GM18870 (cell line): ENCODE measurements at regions not wholly inside any gene's neighbourhood (a gene's known extent, or its start where the extent isn't known, plus 50 kb on each side); places are given as distances from the start of the nearest gene placed in this dataset.
"Not testable (repeated sequence)": the region's sequence is repeated elsewhere in the genome, so short reads cannot be mapped to it uniquely, and the experiment has no call there.

ENCODE experiments used
- ATAC-seq: cut with Tn5 transposase; IDR thresholded peaks from one replicate; pipeline ENCODE4 v1.9.1; 2021; ENCODE audit warnings: moderate library complexity; ENCODE audit not compliant: unreplicated experiment

DNA sequence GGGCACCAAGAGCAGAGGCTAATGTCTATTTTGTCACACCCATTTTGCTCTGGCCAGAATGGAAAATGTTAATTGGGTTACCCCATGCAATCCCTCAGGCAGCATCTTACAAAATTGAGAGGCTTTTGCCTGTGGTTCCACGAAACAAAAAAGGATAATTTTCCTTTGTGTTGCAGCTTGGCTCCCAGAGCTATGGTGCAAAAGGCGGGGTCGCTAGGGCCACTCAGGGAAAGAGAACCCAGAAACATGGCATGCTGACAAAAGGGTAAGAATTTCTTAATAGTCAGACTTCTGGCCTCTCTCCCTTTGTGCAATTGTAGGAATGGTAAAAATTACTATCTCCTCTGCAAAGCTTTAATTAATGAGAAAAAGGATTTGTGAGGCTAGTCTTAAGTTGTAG, 119.6 kb upstream of the BANK1 start:
- ATAC-seq, result no peak

DNA sequence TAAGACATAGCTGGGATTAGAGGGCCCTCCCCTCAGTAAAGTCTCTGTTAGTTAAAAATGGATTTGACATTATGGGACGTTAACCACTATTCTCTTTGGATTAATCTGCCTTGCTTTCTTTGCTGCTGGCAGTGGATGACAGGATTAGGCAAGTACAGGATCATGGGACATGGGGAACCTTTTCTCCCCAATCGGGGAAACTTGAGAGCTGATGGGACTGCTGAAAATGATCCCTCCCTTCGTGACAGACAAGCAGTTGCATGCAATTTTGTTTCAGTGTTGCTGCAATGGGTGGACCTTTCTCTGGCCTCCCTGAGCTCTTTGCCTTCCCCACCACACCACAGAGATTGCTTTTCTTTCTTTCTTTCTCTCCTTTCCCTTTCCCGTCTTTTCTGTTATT, 120.2 kb upstream of the BANK1 start:
- ATAC-seq, result no peak

DNA sequence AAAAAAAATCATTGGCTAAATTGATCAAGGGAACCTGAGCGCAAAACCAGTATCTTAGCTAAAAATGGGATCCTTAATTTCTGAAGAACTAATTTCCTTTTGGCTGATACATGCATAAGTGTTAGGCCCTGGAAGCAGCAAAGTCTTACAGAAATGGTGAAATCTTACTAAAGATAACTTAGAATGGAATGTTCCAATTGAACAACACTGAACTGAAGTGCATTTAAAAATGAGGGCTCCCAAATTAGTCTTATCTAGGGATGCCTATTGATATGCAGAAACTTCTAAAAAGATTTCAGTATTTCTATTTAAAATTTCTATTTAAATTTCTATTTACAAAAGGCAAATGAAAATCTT, 120.7 kb upstream of the BANK1 start:
- no peak for ATAC-seq

- no peak for ATAC-seq
Measured at GRCh38 chr4:101669138-101669831, 121.2 kb upstream of the BANK1 start.

DNA sequence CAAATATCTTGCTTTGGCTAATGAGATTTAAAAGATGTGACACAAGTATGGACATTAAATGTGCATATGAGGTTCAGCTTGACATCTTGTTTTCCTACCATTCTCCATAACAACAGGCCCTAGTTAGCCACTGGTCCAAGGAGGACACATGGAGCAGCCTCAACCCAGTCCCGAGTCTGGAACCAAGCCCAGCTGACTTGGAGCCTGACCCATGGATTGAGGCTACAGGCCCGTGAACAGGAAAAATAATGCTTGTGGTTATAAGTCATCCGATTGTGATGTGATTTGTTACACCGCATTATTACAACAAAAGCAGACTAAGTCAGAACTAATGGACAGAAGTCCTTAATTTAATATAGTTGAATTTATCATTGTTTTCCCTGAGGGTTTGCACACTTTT, 123.2 kb upstream of the BANK1 start:
- no peak for ATAC-seq

DNA sequence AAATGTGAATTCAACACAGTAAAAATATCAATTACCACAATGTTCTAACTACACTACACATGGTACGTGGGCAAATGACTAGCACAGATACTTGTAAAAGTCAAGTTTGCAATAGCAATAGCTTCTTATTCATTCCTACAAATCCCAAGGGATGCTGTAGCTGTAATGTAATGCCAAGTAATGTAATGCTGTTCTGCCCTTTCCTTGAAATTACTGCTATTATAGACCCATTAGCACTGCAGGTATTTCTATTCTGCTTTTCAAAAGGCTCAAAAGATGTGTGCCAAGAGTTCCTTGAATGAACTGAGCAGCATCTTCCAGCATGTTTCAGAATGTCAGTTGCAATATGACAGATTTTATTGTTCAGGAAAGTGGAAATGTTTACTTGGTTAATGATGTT, 129.9 kb upstream of the BANK1 start:
- no peak for ATAC-seq

DNA sequence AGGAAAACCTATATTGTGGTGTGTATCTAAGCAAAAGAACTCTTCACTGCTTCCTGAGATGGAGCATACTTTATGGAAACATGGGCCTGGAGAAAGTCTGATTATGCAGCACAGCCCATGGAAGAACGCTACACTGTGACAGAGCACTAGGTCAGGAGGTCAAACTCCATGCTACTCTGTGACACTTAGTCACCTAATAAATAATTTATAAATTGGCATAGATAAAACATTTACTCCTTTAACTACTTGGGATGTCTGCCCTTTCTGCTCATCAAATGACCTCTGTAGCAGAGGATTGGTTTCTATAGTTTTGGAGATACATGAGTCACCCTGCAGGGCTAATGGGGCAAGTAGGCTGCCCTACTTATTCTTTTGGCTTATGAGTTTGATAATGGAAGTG, 134.7 kb upstream of the BANK1 start:
- ATAC-seq, result no peak

DNA sequence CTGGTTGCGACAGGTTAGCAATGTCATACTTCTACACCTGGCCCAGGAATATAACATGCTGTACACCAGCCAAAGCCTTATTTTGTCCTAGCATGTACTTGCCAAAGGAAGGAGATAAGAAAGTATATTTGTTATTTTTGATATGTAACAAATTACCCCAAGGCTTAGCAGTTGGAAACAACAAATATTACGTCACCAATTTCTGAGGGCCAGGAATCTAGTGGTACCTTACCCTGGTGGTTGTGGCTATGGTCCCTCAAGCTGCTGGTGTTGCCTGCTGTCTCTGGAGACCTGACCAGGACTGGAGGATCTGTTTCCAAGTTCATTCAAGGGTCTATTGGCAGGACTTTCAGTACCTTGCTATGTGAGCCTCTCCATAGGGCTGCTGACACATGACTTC, 135.5 kb upstream of the BANK1 start:
- no peak for ATAC-seq

- ATAC-seq, result no peak
Measured at GRCh38 chr4:101651778-101652177, 138.8 kb upstream of the BANK1 start.

- ATAC-seq, result no peak
Measured at GRCh38 chr4:101649790-101650515, 140.6 kb upstream of the BANK1 start.

GRCh38 chr4:101647710-101648034, 142.9 kb upstream of the BANK1 start:
- ATAC-seq, result no peak

DNA sequence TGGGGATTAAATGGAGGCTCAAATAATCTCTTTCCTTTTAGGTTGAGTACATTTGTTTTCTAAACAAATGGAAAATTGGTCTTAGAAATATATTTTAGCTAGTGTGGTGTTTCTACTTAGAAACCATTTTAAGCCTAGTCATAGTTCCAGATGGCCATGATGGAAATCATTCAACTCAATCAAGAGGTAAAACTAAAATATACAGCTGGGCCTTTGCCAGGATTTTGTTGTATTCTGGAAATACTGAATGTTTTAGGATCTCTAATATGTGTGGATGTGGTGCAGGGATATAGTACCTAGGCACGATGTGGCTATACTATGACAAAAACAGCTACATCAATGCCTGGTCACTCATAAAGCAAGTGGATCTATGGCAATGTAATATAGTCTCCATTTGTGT, 146.0 kb upstream of the BANK1 start:
- ATAC-seq, result no peak

- no peak for ATAC-seq
Measured at GRCh38 chr4:101643186-101643837, 147.2 kb upstream of the BANK1 start.

GRCh38 chr4:101632766-101633165, 157.8 kb upstream of the BANK1 start:
- ATAC-seq, result not testable (repeated sequence)

DNA sequence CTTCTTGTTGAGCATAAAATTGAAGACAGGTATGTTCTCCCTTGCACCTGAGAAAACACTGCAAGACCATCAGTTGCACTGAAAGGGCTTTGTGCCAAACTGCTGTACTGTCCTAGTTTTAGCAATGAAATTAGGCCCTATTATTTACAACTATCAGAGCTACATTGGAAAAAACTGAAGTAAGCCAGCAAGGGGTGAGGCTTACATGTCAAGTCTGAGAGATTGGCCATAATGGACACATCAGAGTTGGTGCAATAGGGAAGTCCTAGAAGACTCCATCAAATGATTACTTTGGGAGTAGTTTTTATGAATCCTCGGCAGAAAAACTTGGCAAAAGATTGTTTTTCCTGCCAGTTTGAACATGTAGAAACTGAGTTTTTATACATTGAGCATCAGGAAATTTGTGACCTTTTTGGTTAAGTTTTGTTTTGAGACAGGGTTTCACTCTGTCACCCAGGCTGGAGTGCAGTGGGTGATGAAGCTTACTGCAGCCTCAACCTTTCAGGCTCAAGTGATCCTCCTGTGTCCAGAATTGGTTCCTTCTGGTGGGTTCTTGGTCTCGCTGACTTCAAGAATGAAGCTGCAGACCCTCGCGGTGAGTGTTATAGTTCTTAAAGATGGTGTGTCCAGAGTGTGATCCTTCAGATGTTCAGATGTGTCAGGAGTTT, 160.1 kb upstream of the BANK1 start:
- ATAC-seq, result no peak

DNA sequence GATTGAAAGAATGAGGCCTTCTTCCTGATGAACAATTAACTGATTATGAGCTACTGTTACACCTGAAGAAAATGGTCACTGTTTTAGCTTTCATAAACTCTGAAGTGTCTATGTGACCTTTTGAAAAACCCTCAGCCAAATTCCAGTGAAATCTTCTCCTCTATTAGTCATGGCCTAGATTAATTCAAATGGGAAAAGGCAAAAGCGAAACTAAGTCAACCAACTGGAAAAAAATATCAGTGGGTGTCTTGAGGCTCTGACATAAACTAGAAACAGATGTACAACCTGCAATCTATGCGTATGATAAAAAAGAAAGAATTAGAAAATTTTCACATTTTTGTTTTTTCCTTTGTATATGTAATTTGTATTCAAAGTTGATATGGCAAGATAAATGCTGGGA, 169.4 kb upstream of the BANK1 start:
- no peak for ATAC-seq

DNA sequence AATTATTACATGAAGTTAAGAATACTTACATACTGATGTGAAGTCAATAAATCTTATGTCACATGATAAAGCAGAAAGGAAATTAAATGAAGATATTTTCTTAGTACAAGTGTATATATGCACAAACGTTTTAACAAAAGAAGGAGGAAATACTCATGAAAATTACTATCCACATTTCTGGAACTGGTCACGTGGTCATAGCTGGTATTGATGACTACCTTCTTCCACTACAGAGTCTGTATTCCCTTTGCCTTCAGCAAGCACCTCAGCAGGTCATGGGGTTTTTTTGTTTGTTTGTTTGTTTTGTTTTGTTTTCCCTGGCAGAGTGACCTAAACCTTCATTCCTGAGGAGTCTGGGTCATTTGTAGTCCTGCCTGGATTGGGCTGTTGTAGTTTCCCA, 174.9 kb upstream of the BANK1 start:
- no peak for ATAC-seq

DNA sequence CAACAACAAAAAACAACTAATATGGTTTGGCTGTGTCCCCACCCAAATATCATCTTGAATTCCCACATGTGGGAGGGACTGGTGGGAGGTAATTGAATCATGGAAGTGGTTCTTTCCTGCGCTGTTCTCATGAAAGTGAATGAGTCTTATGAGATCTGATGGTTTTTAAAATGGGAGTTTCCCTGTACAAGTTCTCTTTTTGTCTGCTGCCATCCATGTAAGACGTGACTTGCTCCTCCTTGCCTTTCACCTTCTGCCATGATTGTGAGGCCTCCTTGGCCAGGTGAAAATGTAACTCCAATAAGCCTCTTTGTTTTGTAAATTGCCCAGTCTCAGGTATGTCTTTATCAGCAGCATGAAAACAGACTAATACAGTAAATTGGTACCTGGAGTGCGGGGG, 183.5 kb upstream of the BANK1 start:
- not testable (repeated sequence) for ATAC-seq

DNA sequence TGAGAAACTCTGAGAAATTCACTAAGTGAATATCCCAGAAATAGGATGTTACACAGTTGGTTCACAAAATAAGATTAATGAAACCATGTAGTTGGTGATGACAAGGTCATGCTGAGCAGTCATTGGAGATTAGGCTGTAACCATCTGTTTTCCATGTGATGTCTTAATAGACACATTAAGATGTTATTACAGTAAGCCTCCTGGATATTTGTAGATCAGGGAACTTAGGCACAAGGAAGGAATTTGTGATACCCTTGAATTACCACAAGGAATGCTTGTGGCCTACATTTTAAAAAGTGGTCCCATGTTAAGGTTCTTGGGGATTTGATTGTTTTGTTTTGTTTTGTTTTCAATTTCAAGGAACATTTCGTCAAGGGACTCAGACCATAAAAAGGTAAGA, 185.6 kb upstream of the BANK1 start:
- no peak for ATAC-seq

DNA sequence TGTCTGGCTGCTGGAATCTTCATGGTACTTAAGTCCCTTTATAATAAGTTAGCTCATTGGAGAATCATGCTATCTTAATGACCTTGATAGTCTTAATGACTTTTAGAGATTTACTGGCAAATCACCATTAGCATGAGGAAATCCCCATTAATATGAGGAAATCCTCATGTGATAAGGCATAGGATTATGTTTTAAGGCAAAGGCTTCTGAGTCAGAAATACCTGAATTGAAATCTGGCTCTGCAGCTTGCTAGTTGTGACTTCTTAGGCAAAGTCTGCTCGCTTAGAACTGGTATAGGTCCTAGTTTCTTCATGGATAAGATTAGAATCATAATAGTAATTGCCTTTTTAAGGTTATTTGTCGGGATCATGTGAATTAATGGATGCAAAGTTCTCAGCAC, 190.2 kb upstream of the BANK1 start:
- no peak for ATAC-seq

GRCh38 chr4:101599620-101600019, 190.9 kb upstream of the BANK1 start:
- no peak for ATAC-seq
